ENCODE measurements at regions not wholly inside any gene's neighbourhood (a gene's known extent, or its start where the extent isn't known, plus 50 kb on each side); places are given as distances from the start of the nearest gene placed in this dataset.

DNA sequence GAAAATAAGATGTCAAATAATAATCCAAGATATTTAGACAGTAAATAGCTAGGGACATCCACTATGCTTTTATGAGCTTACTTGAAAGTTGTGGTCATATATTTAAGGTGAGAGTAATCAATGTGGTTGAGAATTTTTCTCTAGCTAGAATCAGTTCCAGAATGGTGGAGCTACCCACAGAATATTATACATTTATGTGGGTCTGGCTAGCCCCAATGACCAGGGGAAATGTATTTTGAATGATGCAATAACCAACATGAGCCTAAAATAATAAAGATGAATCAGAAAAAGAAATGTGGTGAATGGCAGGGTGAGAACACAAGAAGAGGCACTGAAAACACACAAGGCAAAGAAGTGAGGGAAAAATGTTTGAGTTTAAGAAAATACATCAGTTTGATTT lies 325.7 kb downstream of the TBC1D32 start:
- no peak overlapping the region for H3K27ac ChIP-seq (ENCODE audit: low read depth, low read length)
- POLR2A ChIA-PET (ENCODE audit: partially characterized antibody) = no interaction called here
- H3K9me3 ChIP-seq (ENCODE audit: insufficient read depth in 2 of 2, low read depth in 1 of 2, low read length in 1 of 2) = peaks cover 0 to 3% of the 10 kb centered on the region in 2 experiments; a peak in 1 of 4 replicates
- H2AK5ac ChIP-seq (ENCODE audit: low read depth, low read length) = no peak overlapping the region
- no peak overlapping the region for H4K8ac ChIP-seq (ENCODE audit: extremely low read depth, insufficient read depth, low read length)
- no peaks in the 10 kb centered on the region for H3K79me2 ChIP-seq (ENCODE audit: control insufficient read depth in 1 of 2, insufficient read depth in 2 of 2, low read length in 2 of 2)
- no peak overlapping the region for H3K4me2 ChIP-seq (ENCODE audit: insufficient read depth in 1 of 2, low read depth in 2 of 2, low read length in 2 of 2)
- H4K20me1 ChIP-seq (replicated peaks in 1 of 2; ENCODE audit: control insufficient read depth in 1 of 2, insufficient read depth in 2 of 2, low read length in 2 of 2) = no peaks in the 10 kb centered on the region
- no peak overlapping the region for H3K23ac ChIP-seq (ENCODE audit: insufficient read length)
- CTCF ChIA-PET (ENCODE audit: partially characterized antibody) = interaction anchor here (1.0 kb wide), 1 partner anchor 54 kb away, joined by 3 read pairs; no protein-coding TSS in a partner anchor
- H3K14ac ChIP-seq (ENCODE audit: insufficient read length) = no peak overlapping the region
- H3K4me3 ChIP-seq (ENCODE audit: extremely low read depth in 1 of 4, insufficient read depth in 2 of 4, low read depth in 3 of 4, low read length in 4 of 4) = no peak overlapping the region
- no peak overlapping the region for H3K18ac ChIP-seq (ENCODE audit: extremely low read depth, low read length)
- DNase-seq (ENCODE audit: low read depth in 1 of 2, low spot score in 2 of 2) (no peak), FAIRE-seq (no peak)
- no peak overlapping the region for H2BK5ac ChIP-seq (ENCODE audit: low read depth, low read length)
- H3K27me3 ChIP-seq (replicated peaks in 1 of 4; ENCODE audit: control insufficient read depth in 3 of 4, extremely low read depth in 1 of 4, insufficient read depth in 3 of 4, low read length in 3 of 4) = no peaks in the 10 kb centered on the region
- no peak overlapping the region for H4K91ac ChIP-seq (replicated peaks; ENCODE audit: insufficient read length, low read length)
- H3K9ac ChIP-seq (replicated peaks in 1 of 4; ENCODE audit: extremely low read depth in 1 of 4, low read depth in 3 of 4, low read length in 3 of 4) = no peak overlapping the region
- H2BK20ac ChIP-seq (ENCODE audit: low read length) = no peak overlapping the region
- H2BK120ac ChIP-seq (replicated peaks; ENCODE audit: low read depth, low read length) = no peak overlapping the region
- no peak overlapping the region for H2BK12ac ChIP-seq (ENCODE audit: low read depth, low read length)
- no peak overlapping the region for H2BK15ac ChIP-seq (ENCODE audit: low read length)
- no peak overlapping the region for H2AFZ ChIP-seq (ENCODE audit: low read length)
- no peaks in the 10 kb centered on the region for H3K4me1 ChIP-seq (replicated peaks in 1 of 4; ENCODE audit: control insufficient read depth in 3 of 4, insufficient read depth in 4 of 4, low read length in 3 of 4)
- H3K79me1 ChIP-seq (ENCODE audit: low read depth, low read length) = no peaks in the 10 kb centered on the region
- no peak overlapping the region for H4K5ac ChIP-seq (ENCODE audit: insufficient read length, low read depth, low read length)
- H3K56ac ChIP-seq (replicated peaks; ENCODE audit: insufficient read length, low read depth, low read length) = no peak overlapping the region
- no peaks in the 10 kb centered on the region for H3K36me3 ChIP-seq (ENCODE audit: control insufficient read depth in 2 of 4, insufficient read depth in 4 of 4, low read length in 3 of 4)
- no peaks in the 10 kb centered on the region for H3K23me2 ChIP-seq (ENCODE audit: low read depth, low read length)
- H3K4ac ChIP-seq (replicated peaks; ENCODE audit: insufficient read length, low read depth, low read length) = no peak overlapping the region
- TF ChIP-seq KDM5A (IDR thresholded peaks at IDR 0.05; ENCODE audit: low read length) = no peak
- no peak for TF ChIP-seq HDAC2 (IDR thresholded peaks at IDR 0.05; ENCODE audit: borderline replicate concordance in 1 of 2, low read depth in 2 of 2, low read length in 2 of 2)
- no peak for TF ChIP-seq SIX5 (IDR thresholded peaks at IDR 0.05; ENCODE audit: low read depth, low read length)
